GM23338 (cell line): ENCODE measurements at regions not wholly inside any gene's neighbourhood (a gene's known extent, or its start where the extent isn't known, plus 50 kb on each side); places are given as distances from the start of the nearest gene placed in this dataset.

Experiments
- ATAC-seq: fragments of 200-7000 bp; cut with Tn5 transposase; 3 replicates; pipeline ENCODE4 v1.9.1; 2020
- DNase-seq: peaks from one replicate; pipeline ENCODE4 v3.0.0-alpha.2; 2015; ENCODE audit warnings: low spot score
- H2AFZ ChIP-seq: fragments of 200-600 bp; sonication (generic); 2 replicates; pipeline ENCODE4 v1.8.0; 2016; ENCODE audit warnings: antibody characterized with exemption, mild to moderate bottlenecking, moderate library complexity
- H3F3A ChIP-seq: fragments of 200-600 bp; sonication (generic); replicated peaks from 2 replicates; pipeline ENCODE4 v1.8.0; 2017; ENCODE audit warnings: antibody characterized with exemption, mixed run types, low read depth
- H3K27ac ChIP-seq: fragments of 200-600 bp; sonication (generic); 2 replicates; pipeline ENCODE4 v1.6.1; 2016; ENCODE audit warnings: low read depth
- H3K27me3 ChIP-seq: fragments of 200-600 bp; sonication (generic); 2 replicates; pipeline ENCODE4 v1.8.0; 2016; ENCODE audit warnings: mild to moderate bottlenecking, mixed run types, moderate library complexity; ENCODE audit not compliant: insufficient read depth
- H3K36me3 ChIP-seq: fragments of 200-600 bp; sonication (generic); 2 replicates; pipeline ENCODE4 v1.8.0; 2016; ENCODE audit warnings: mild to moderate bottlenecking; ENCODE audit not compliant: insufficient read depth
- H3K4me1 ChIP-seq: fragments of 200-600 bp; sonication (generic); 2 replicates; pipeline ENCODE4 v1.8.0; 2016; ENCODE audit warnings: mild to moderate bottlenecking, moderate library complexity; ENCODE audit not compliant: insufficient read depth
- H3K4me2 ChIP-seq: fragments of 200-600 bp; sonication (generic); 2 replicates; pipeline ENCODE4 v1.7.1; 2017; ENCODE audit warnings: mixed run types
- H3K4me3 ChIP-seq: fragments of 200-600 bp; sonication (generic); 2 replicates; pipeline ENCODE4 v1.6.1; 2016; ENCODE audit warnings: mixed run types
- H3K79me2 ChIP-seq: fragments of 200-600 bp; sonication (generic); replicated peaks from 2 replicates; pipeline ENCODE4 v1.8.0; 2017; ENCODE audit warnings: mild to moderate bottlenecking; ENCODE audit not compliant: insufficient read depth
- H3K9me2 ChIP-seq: fragments of 200-600 bp; sonication (generic); 2 replicates; pipeline ENCODE4 v1.8.0; 2017; ENCODE audit not compliant: insufficient read depth
- H4K20me1 ChIP-seq: fragments of 200-600 bp; sonication (generic); replicated peaks from 2 replicates; pipeline ENCODE4 v1.8.0; 2017; ENCODE audit warnings: mild to moderate bottlenecking; ENCODE audit not compliant: insufficient read depth
- H3K27ac Mint-ChIP-seq: 2 replicates; pipeline ENCODE4 v1.8.0; 2020; ENCODE audit warnings: inconsistent platforms, mild to moderate bottlenecking, moderate library complexity, mixed read lengths
- H3K27me3 Mint-ChIP-seq: 3 replicates; pipeline ENCODE4 v1.8.0; 2022; ENCODE audit warnings: low read depth, mild to moderate bottlenecking, moderate library complexity, mixed read lengths, inconsistent platforms; ENCODE audit not compliant: insufficient read depth, poor library complexity
- H3K36me3 Mint-ChIP-seq: 3 replicates; pipeline ENCODE4 v1.8.0; 2021; ENCODE audit warnings: low read depth, mild to moderate bottlenecking, inconsistent platforms, moderate library complexity, mixed read lengths
- H3K4me1 Mint-ChIP-seq: 3 replicates; pipeline ENCODE4 v1.8.0; 2020; ENCODE audit warnings: mild to moderate bottlenecking, inconsistent platforms, mixed read lengths
- H3K4me3 Mint-ChIP-seq: 3 replicates; pipeline ENCODE4 v1.8.0; 2021; ENCODE audit warnings: moderate library complexity, mild to moderate bottlenecking, inconsistent platforms, mixed read lengths
- H3K9me3 Mint-ChIP-seq: 3 replicates; pipeline ENCODE4 v1.8.0; 2020; ENCODE audit warnings: moderate library complexity, mild to moderate bottlenecking, inconsistent platforms, mixed read lengths
- CTCF ChIP-seq, 2 experiments: fragments of 200-600 bp in 1 of 2; sonication (generic) in 1 of 2; conservative IDR thresholded peaks; 2 replicates each; pipeline versions ENCODE4 v1.5.1 to v1.6.1; 2016 to 2017; ENCODE audit warnings: antibody characterized with exemption in 2 of 2, low read depth in 2 of 2, mild to moderate bottlenecking in 2 of 2, moderate library complexity in 1 of 2
- EZH2phosphoT487 ChIP-seq: fragments of 200-600 bp; sonication (generic); IDR thresholded peaks from one replicate; pipeline ENCODE4 v1.8.1; 2018; ENCODE audit warnings: antibody characterized with exemption; ENCODE audit not compliant: unreplicated experiment
- NANOG ChIP-seq: IDR thresholded peaks from 2 replicates; pipeline ENCODE4 v1.6.1; 2016; ENCODE audit warnings: antibody characterized with exemption, borderline replicate concordance
- STAT1 ChIP-seq: IDR thresholded peaks from one replicate; pipeline ENCODE4 v1.6.1; 2016; ENCODE audit warnings: antibody characterized with exemption; ENCODE audit not compliant: unreplicated experiment
- TF ChIP-seq, protein P1 (sequence below): fragments of 250-450 bp; sonication (Bioruptor Pico); IDR thresholded peaks from 2 replicates; pipeline ENCODE4 v1.5.0; 2020; ENCODE audit warnings: mild to moderate bottlenecking, moderate library complexity
- TF ChIP-seq, protein P2 (sequence below): IDR thresholded peaks from one replicate; pipeline ENCODE4 v1.6.1; 2018; ENCODE audit warnings: antibody characterized with exemption; ENCODE audit not compliant: unreplicated experiment

DNA sequence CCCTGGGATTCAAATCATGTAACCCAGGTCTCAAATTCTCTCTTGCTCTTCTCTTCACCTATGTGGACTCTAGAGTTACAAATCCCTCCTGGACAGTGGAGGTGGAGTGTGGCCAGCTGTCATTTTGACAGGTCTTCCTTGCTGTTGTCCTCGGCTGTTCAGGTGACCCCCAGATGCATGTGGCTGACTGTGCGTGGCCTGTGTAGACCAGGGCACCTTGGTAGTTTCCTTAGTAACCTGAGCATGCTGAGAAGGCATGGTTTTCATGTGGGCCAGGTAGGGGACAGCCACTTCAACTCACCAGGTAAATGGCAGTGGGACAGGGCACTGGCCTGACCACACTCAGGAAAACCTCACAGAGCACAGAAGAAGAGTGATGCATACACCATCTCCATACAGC is 155.0 kb upstream of the TSHZ3 start:
- Mint-ChIP-seq H3K9me3 (no peaks in the 10 kb centered on the region), H3K36me3 (no peaks in the 10 kb centered on the region), H3K27ac (no peak overlapping the region), H3K27me3 (peaks cover 4% of the 10 kb centered on the region), H3K4me1 (peaks cover 13% of the 10 kb centered on the region), H3K4me3 (no peak overlapping the region)
- TF ChIP-seq NANOG (no peak), STAT1 (no peak), CTCF (conservative IDR thresholded peaks at IDR 0.05; ENCODE audit: low read depth in 2 of 2) (no peak), EZH2phosphoT487 (no peak)
- TF ChIP-seq, protein P1, sequence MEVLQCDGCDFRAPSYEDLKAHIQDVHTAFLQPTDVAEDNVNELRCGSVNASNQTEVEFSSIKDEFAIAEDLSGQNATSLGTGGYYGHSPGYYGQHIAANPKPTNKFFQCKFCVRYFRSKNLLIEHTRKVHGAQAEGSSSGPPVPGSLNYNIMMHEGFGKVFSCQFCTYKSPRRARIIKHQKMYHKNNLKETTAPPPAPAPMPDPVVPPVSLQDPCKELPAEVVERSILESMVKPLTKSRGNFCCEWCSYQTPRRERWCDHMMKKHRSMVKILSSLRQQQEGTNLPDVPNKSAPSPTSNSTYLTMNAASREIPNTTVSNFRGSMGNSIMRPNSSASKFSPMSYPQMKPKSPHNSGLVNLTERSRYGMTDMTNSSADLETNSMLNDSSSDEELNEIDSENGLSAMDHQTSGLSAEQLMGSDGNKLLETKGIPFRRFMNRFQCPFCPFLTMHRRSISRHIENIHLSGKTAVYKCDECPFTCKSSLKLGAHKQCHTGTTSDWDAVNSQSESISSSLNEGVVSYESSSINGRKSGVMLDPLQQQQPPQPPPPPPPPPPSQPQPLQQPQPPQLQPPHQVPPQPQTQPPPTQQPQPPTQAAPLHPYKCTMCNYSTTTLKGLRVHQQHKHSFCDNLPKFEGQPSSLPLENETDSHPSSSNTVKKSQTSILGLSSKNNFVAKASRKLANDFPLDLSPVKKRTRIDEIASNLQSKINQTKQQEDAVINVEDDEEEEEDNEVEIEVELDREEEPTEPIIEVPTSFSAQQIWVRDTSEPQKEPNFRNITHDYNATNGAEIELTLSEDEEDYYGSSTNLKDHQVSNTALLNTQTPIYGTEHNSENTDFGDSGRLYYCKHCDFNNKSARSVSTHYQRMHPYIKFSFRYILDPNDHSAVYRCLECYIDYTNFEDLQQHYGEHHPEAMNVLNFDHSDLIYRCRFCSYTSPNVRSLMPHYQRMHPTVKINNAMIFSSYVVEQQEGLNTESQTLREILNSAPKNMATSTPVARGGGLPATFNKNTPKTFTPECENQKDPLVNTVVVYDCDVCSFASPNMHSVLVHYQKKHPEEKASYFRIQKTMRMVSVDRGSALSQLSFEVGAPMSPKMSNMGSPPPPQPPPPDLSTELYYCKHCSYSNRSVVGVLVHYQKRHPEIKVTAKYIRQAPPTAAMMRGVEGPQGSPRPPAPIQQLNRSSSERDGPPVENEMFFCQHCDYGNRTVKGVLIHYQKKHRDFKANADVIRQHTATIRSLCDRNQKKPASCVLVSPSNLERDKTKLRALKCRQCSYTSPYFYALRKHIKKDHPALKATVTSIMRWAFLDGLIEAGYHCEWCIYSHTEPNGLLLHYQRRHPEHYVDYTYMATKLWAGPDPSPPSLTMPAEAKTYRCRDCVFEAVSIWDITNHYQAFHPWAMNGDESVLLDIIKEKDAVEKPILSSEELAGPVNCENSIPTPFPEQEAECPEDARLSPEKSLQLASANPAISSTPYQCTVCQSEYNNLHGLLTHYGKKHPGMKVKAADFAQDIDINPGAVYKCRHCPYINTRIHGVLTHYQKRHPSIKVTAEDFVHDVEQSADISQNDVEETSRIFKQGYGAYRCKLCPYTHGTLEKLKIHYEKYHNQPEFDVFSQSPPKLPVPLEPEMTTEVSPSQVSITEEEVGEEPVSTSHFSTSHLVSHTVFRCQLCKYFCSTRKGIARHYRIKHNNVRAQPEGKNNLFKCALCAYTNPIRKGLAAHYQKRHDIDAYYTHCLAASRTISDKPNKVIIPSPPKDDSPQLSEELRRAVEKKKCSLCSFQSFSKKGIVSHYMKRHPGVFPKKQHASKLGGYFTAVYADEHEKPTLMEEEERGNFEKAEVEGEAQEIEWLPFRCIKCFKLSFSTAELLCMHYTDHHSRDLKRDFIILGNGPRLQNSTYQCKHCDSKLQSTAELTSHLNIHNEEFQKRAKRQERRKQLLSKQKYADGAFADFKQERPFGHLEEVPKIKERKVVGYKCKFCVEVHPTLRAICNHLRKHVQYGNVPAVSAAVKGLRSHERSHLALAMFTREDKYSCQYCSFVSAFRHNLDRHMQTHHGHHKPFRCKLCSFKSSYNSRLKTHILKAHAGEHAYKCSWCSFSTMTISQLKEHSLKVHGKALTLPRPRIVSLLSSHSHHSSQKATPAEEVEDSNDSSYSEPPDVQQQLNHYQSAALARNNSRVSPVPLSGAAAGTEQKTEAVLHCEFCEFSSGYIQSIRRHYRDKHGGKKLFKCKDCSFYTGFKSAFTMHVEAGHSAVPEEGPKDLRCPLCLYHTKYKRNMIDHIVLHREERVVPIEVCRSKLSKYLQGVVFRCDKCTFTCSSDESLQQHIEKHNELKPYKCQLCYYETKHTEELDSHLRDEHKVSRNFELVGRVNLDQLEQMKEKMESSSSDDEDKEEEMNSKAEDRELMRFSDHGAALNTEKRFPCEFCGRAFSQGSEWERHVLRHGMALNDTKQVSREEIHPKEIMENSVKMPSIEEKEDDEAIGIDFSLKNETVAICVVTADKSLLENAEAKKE (CRISPR knock-in tag): no peak
- Histone ChIP-seq H2AFZ (no peak overlapping the region), H3K79me2 (no peaks in the 10 kb centered on the region), H3K4me2 (no peak overlapping the region), H3K27me3 (no peaks in the 10 kb centered on the region), H3K27ac (no peak overlapping the region), H3F3A (no peaks in the 10 kb centered on the region), H3K4me1 (no peaks in the 10 kb centered on the region), H3K36me3 (no peaks in the 10 kb centered on the region; the same call in 1 of the 2 replicates), H4K20me1 (no peaks in the 10 kb centered on the region), H3K4me3 (no peak overlapping the region), H3K9me2 (peaks cover 8% of the 10 kb centered on the region; the same call in 1 of the 2 replicates)
- no peak for ATAC-seq
- DNase-seq: no peak

DNA sequence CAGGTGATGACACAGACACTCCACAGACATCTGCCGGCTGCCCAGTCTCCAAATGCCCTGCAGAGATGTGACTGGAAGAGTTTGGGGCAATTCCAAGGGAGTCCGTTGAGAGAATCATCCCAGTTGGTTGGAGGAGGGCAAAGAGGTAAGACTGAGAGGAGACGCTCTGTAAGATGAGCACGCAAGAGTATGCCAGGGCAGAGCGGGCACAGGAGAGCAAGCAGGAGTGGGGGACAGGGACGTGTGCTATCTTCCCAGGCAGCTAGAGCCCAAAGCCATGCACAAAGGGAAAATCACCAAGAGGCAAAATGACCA is 156.3 kb upstream of the TSHZ3 start:
- Mint-ChIP-seq H3K27ac (no peak overlapping the region), H3K27me3 (peaks cover 4% of the 10 kb centered on the region)
- no peak for DNase-seq
- TF ChIP-seq, protein P2, sequence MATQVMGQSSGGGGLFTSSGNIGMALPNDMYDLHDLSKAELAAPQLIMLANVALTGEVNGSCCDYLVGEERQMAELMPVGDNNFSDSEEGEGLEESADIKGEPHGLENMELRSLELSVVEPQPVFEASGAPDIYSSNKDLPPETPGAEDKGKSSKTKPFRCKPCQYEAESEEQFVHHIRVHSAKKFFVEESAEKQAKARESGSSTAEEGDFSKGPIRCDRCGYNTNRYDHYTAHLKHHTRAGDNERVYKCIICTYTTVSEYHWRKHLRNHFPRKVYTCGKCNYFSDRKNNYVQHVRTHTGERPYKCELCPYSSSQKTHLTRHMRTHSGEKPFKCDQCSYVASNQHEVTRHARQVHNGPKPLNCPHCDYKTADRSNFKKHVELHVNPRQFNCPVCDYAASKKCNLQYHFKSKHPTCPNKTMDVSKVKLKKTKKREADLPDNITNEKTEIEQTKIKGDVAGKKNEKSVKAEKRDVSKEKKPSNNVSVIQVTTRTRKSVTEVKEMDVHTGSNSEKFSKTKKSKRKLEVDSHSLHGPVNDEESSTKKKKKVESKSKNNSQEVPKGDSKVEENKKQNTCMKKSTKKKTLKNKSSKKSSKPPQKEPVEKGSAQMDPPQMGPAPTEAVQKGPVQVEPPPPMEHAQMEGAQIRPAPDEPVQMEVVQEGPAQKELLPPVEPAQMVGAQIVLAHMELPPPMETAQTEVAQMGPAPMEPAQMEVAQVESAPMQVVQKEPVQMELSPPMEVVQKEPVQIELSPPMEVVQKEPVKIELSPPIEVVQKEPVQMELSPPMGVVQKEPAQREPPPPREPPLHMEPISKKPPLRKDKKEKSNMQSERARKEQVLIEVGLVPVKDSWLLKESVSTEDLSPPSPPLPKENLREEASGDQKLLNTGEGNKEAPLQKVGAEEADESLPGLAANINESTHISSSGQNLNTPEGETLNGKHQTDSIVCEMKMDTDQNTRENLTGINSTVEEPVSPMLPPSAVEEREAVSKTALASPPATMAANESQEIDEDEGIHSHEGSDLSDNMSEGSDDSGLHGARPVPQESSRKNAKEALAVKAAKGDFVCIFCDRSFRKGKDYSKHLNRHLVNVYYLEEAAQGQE: no peak

More for the DNA sequence above, 156.3 kb upstream of the TSHZ3 start:
- no peaks in the 10 kb centered on the region for H3K4me1 ChIP-seq
- H3K79me2 ChIP-seq: no peaks in the 10 kb centered on the region
- no peak overlapping the region for H3K4me2 ChIP-seq
- Mint-ChIP-seq H3K36me3 (no peaks in the 10 kb centered on the region), H3K4me3 (no peak overlapping the region), H3K4me1 (peaks cover 13% of the 10 kb centered on the region), H3K9me3 (no peaks in the 10 kb centered on the region)
- H3F3A ChIP-seq: no peaks in the 10 kb centered on the region
- H3K36me3 ChIP-seq: no peaks in the 10 kb centered on the region; the same call in 1 of the 2 replicates
- no peaks in the 10 kb centered on the region for H3K27me3 ChIP-seq
- no peaks in the 10 kb centered on the region for H4K20me1 ChIP-seq
- H3K4me3 ChIP-seq: no peak overlapping the region
- no peak overlapping the region for H3K27ac ChIP-seq
- H2AFZ ChIP-seq: no peak overlapping the region
- ATAC-seq: no peak
- peaks cover 8% of the 10 kb centered on the region; the same call in 1 of the 2 replicates for H3K9me2 ChIP-seq
